ENCODE measurements at regions not wholly inside any gene's neighbourhood (a gene's known extent, or its start where the extent isn't known, plus 50 kb on each side); places are given as distances from the start of the nearest gene placed in this dataset.

DNA sequence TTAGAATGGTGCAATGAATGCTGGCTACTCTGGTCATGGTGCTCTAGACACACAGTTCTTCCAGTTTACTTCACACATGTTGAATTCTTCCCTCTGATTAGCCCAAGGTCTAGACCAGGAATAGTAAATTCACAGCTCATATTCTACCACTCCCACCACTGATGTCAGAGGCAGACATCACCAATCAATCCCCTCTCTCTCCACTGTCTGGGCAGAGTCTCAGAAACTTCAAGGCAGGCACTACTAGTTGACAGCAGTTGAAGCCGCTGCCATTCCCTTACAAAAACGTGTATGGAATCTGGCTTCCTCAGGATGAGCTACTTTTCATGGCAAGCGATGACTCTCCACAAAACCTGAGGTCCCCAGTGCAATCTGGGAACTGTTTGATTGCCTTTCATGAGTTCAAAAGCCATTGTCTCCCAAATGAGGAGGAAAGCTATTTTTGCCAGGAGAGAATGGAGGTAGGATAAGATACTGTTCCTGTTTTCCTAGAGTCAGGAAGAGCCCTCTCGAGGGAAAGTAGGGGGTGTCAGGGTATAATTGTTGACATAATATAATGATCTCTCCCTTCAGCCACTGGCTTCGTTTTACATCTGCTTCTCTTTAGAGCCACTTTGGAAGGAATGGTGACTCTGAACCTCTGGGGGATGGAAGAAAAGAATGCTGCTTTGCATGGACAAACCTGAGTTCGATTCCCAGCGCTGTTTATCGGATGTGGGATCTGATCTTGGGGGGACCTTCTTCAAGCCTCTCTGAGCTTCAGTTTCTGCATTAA, 90.0 kb downstream of the FOXL1 start:
- no peak for DNase-seq
- H3K4me1 Mint-ChIP-seq = peaks cover 18 to 21% of the 10 kb centered on the region in 2 donors
- H3K4me3 Mint-ChIP-seq = no peak overlapping the region
- H3K27ac Mint-ChIP-seq = no peak overlapping the region
- H3K36me3 Mint-ChIP-seq = peaks cover 0 to 4% (median 0%) of the 10 kb centered on the region in 3 donors
- no peaks in the 10 kb centered on the region for H3K9me3 Mint-ChIP-seq
- peaks cover 2 to 3% (median 2%) of the 10 kb centered on the region in 3 donors for H3K27me3 Mint-ChIP-seq (ENCODE audit: low read depth in 3 of 3)

DNA sequence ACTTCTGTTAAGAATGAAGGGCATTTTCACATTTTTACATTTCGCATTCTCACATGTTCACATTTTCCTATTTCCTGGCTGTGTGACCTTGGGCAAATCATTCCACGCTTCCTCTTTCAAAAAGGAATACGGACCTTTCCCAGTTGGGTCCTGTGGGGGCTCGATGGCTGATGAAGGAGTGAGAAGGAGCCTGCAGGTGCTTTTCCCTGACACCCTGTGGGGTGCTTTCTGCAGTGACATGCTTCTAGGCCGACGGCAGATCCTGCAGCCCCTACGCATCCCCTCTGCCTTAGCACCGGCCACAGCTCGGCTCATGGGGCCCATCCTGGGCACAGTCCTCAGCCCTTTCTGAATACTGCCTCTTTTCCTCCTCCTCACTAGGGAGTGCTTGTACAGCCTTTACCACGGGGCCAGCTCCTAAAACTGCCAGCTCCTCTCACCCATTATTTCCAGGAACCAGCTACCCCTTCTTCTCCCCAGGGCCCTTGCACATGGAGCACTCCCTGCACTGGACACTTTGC, 91.0 kb downstream of the FOXL1 start:
- Mint-ChIP-seq H3K36me3 (peaks cover 0 to 4% (median 0%) of the 10 kb centered on the region in 3 donors), H3K4me3 (no peak overlapping the region), H3K9me3 (no peaks in the 10 kb centered on the region), H3K27me3 (ENCODE audit: low read depth in 3 of 3) (peaks cover 2 to 3% (median 2%) of the 10 kb centered on the region in 3 donors), H3K27ac (no peak overlapping the region), H3K4me1 (peaks cover 7 to 13% of the 10 kb centered on the region in 2 donors)
- DNase-seq = no peak

GRCh38 chr16:86669937-86670749, 91.8 kb downstream of the FOXL1 start:
- H3K27ac Mint-ChIP-seq = no peak overlapping the region
- no peaks in the 10 kb centered on the region for H3K9me3 Mint-ChIP-seq
- peaks cover 0 to 5% of the 10 kb centered on the region in 2 donors for H3K4me1 Mint-ChIP-seq
- H3K4me3 Mint-ChIP-seq = no peak overlapping the region
- DNase-seq = no peak
- peaks cover 2 to 3% (median 2%) of the 10 kb centered on the region in 3 donors for H3K27me3 Mint-ChIP-seq (ENCODE audit: low read depth in 3 of 3)
- peaks cover 0 to 4% (median 0%) of the 10 kb centered on the region in 3 donors for H3K36me3 Mint-ChIP-seq

- Mint-ChIP-seq H3K4me3 (no peak overlapping the region), H3K4me1 (no peaks in the 10 kb centered on the region), H3K9me3 (no peaks in the 10 kb centered on the region), H3K36me3 (peaks cover 0 to 4% (median 0%) of the 10 kb centered on the region in 3 donors), H3K27ac (no peak overlapping the region), H3K27me3 (ENCODE audit: low read depth in 3 of 3) (peaks cover 2 to 3% (median 2%) of the 10 kb centered on the region in 3 donors)
- no peak for DNase-seq
These were observed 92.4 kb downstream of the FOXL1 start for GRCh38 chr16:86670750-86671234.

GRCh38 chr16:86671486-86672178, 93.3 kb downstream of the FOXL1 start:
- Mint-ChIP-seq H3K36me3 (no peaks in the 10 kb centered on the region), H3K27me3 (ENCODE audit: low read depth in 3 of 3) (peaks cover 0 to 3% (median 2%) of the 10 kb centered on the region in 3 donors), H3K9me3 (no peaks in the 10 kb centered on the region), H3K4me1 (no peaks in the 10 kb centered on the region), H3K27ac (no peak overlapping the region), H3K4me3 (no peak overlapping the region)
- no peak for DNase-seq

GRCh38 chr16:86672179-86672863, 94.0 kb downstream of the FOXL1 start:
- Mint-ChIP-seq H3K4me1 (no peaks in the 10 kb centered on the region), H3K9me3 (peaks cover 0 to 3% (median 0%) of the 10 kb centered on the region in 6 donors), H3K36me3 (no peaks in the 10 kb centered on the region), H3K27me3 (ENCODE audit: low read depth in 3 of 3) (peaks cover 0 to 3% (median 2%) of the 10 kb centered on the region in 3 donors), H3K27ac (no peak overlapping the region), H3K4me3 (no peak overlapping the region)
- no peak for DNase-seq

- DNase-seq = no peak
- Mint-ChIP-seq H3K4me3 (no peak overlapping the region), H3K4me1 (no peaks in the 10 kb centered on the region), H3K27me3 (ENCODE audit: low read depth in 3 of 3) (peaks cover 0 to 3% (median 2%) of the 10 kb centered on the region in 3 donors), H3K27ac (no peak overlapping the region), H3K36me3 (no peaks in the 10 kb centered on the region), H3K9me3 (peaks cover 0 to 3% (median 0%) of the 10 kb centered on the region in 6 donors)
These were observed 95.0 kb downstream of the FOXL1 start for GRCh38 chr16:86673090-86673955.

- no peak for DNase-seq
- H3K27me3 Mint-ChIP-seq (ENCODE audit: low read depth in 3 of 3) = peaks cover 0 to 3% (median 2%) of the 10 kb centered on the region in 3 donors
- H3K36me3 Mint-ChIP-seq = no peaks in the 10 kb centered on the region
- no peak overlapping the region for H3K4me3 Mint-ChIP-seq
- H3K9me3 Mint-ChIP-seq = peaks cover 0 to 3% (median 0%) of the 10 kb centered on the region in 6 donors
- no peak overlapping the region for H3K27ac Mint-ChIP-seq
- no peaks in the 10 kb centered on the region for H3K4me1 Mint-ChIP-seq
These were observed 95.7 kb downstream of the FOXL1 start for GRCh38 chr16:86673956-86674453.

DNA sequence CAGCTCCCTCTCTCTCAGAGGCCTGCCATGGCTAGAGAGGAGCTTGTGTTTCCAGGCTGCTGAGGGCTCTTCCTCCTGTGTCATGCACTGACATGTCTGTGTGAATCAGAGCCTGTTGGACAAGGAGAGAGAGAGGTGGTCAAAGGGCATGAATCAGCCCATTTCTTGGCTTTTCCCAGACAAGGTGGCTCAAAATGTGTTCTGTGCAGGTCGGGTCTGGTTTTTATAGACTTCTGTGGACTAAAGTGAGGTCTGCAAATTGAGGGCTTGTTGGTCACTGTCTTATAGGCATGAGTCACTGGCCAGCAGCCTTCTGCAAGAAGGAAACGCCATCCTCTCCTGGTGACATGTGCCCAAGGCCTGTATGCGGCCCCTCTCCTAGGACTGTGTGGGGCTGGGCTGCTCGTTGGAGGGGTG, 97.9 kb downstream of the FOXL1 start:
- Mint-ChIP-seq H3K27me3 (ENCODE audit: low read depth in 3 of 3) (peaks cover 0 to 4% (median 4%) of the 10 kb centered on the region in 3 donors), H3K4me1 (no peaks in the 10 kb centered on the region), H3K9me3 (peaks cover 0 to 3% (median 0%) of the 10 kb centered on the region in 6 donors), H3K36me3 (no peaks in the 10 kb centered on the region), H3K4me3 (no peak overlapping the region), H3K27ac (no peak overlapping the region)
- DNase-seq = no peak

DNA sequence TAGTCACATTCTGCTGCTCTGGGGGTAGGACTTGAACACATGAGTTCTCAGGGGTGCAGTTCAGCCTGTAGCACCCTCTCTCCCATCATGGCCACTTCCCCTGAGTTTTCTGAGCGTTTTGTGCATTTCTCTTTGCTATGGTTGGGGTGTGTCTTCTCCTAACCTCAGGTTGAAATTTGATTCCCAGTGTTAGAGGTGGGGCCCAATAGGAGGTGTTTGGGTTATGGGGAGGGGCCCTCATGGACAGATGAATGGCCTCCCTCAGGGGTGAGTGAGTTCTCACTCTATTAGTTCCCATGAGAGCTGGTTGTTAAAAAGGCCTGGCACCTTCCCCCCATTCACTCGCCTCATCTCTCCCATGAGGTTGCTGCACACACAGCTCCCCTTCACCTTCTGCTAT, 101.1 kb downstream of the FOXL1 start:
- H3K36me3 Mint-ChIP-seq = peaks cover 0 to 4% (median 0%) of the 10 kb centered on the region in 3 donors
- H3K9me3 Mint-ChIP-seq = peaks cover 0 to 3% (median 0%) of the 10 kb centered on the region in 6 donors
- H3K4me3 Mint-ChIP-seq = no peak overlapping the region
- H3K4me1 Mint-ChIP-seq = no peaks in the 10 kb centered on the region
- no peak overlapping the region for H3K27ac Mint-ChIP-seq
- DNase-seq = no peak
- H3K27me3 Mint-ChIP-seq (ENCODE audit: low read depth in 3 of 3) = peaks cover 0 to 13% (median 6%) of the 10 kb centered on the region in 3 donors

- H3K9me3 Mint-ChIP-seq = peaks cover 0 to 3% (median 0%) of the 10 kb centered on the region in 6 donors
- H3K36me3 Mint-ChIP-seq = peaks cover 0 to 4% (median 0%) of the 10 kb centered on the region in 3 donors
- no peak overlapping the region for H3K27ac Mint-ChIP-seq
- H3K27me3 Mint-ChIP-seq (ENCODE audit: low read depth in 3 of 3) = peaks cover 0 to 13% (median 6%) of the 10 kb centered on the region in 3 donors
- H3K4me3 Mint-ChIP-seq = no peak overlapping the region
- no peaks in the 10 kb centered on the region for H3K4me1 Mint-ChIP-seq
- no peak for DNase-seq
These were observed 101.8 kb downstream of the FOXL1 start for GRCh38 chr16:86680162-86680561.

- H3K27me3 Mint-ChIP-seq (ENCODE audit: low read depth in 3 of 3) = peaks cover 0 to 13% (median 6%) of the 10 kb centered on the region in 3 donors
These were observed 102.3 kb downstream of the FOXL1 start for GRCh38 chr16:86680661-86681030.

More at GRCh38 chr16:86680661-86681030, 102.3 kb downstream of the FOXL1 start:
- no peaks in the 10 kb centered on the region for H3K4me1 Mint-ChIP-seq
- no peak overlapping the region for H3K4me3 Mint-ChIP-seq
- DNase-seq = no peak
- no peak overlapping the region for H3K27ac Mint-ChIP-seq
- H3K36me3 Mint-ChIP-seq = peaks cover 0 to 4% (median 0%) of the 10 kb centered on the region in 3 donors
- H3K9me3 Mint-ChIP-seq = peaks cover 0 to 3% (median 0%) of the 10 kb centered on the region in 6 donors

All from immature natural killer cell (primary cell).